Glomerular visceral epithelial cell (primary cell): ENCODE measurements at regions not wholly inside any gene's neighbourhood (a gene's known extent, or its start where the extent isn't known, plus 50 kb on each side); places are given as distances from the start of the nearest gene placed in this dataset.

Experiments
- DNase-seq: peaks from one replicate; pipeline ENCODE4 v3.0.0-alpha.2; 2016; ENCODE audit errors: extremely low spot score

DNA sequence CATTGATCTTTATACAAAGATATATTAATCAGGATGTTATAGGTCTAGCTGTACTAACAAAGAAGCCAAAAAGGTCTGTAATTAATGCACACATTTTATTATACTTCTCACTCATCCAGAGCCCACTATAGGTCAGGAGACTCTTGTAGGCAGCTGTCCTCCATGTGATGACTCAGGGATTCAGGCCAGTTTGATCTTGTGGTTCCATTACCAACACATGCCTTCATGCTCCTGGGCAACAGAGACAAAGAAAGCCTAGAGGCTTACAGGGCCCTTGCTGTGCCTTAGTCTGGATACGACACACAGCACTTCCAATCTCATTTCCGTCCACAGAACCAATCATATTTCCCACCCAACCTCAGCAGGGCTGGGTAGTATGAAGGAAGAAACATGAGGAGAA is 150.3 kb upstream of the NCAM1 start:
- DNase-seq: no peak

DNA sequence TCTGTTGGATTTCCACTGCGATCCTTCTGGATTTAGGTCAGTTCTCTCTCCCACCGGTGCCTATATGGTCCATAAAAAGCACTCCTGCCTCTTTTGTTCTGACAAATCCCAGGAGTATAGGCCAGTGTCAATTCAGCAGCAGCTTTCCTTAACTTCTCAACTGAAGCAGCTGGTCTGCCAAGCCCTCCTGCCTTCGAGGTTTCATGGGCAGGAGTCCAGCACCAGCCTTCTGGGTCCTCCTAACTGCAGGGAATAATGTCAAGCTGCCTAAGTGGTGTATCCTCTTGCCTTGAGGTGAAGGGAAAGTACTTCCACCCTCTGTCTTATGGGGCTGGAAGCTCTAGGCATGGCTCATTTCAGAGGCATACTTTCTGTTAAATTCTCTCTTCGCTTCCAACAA is 149.4 kb upstream of the NCAM1 start:
- no peak for DNase-seq

DNA sequence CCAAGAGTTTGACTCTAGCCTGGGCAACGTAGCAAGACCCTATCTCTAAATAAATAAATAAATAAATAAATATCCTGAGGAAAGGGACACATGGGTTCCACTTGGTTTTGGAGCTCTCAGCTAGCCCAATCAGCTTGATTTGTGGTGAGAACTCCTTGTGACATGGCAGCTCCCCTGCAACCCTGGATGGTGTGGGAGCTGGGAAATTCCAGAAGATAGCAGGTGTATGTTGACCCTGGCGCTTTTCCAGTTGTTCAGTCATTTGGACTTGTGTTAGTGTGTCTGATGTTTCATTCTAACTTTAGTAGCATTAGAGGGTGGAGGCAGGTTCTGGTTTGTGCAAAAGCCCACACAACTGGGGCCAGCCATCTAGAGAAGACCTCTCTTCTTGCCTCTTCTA is 148.5 kb upstream of the NCAM1 start:
- DNase-seq: no peak

DNA sequence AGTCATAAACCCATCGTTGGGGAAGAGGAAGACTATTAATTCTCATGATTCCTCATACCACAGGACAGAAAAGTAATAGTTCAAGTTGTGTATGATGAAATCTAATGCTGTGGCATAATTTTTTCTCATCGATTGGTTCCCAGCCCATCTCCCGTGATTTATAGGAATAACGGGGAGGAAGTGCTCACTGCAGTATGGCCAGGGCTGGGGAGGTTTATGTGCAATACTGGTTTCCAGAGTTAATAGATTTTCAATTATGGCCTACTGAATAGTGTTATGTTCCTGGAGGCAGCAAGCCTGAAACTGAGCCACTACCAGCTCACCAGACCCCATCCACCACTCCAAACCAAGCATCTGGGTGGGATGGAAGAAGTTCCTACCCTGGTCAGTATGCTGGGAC is 147.1 kb upstream of the NCAM1 start:
- DNase-seq: no peak

DNA sequence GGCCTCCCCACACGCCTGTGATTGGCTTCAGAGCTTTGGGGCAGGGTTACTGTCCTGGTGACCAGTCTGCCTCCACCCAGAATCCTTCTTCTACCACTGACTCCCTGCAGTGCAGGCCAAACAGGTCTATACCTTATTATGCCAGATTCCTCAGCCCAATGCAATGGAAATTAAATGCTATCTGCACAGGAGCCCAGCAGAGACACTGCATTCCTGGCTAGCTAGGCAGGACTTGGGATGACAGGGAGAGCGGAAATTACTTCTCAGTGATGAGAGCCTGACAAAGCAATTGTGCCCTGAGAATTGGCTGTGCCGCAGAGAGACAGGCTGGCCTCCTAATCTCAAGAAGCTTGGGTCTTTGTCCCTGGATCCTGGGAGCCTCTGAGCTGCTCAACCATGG is 143.8 kb upstream of the NCAM1 start:
- DNase-seq: no peak

DNA sequence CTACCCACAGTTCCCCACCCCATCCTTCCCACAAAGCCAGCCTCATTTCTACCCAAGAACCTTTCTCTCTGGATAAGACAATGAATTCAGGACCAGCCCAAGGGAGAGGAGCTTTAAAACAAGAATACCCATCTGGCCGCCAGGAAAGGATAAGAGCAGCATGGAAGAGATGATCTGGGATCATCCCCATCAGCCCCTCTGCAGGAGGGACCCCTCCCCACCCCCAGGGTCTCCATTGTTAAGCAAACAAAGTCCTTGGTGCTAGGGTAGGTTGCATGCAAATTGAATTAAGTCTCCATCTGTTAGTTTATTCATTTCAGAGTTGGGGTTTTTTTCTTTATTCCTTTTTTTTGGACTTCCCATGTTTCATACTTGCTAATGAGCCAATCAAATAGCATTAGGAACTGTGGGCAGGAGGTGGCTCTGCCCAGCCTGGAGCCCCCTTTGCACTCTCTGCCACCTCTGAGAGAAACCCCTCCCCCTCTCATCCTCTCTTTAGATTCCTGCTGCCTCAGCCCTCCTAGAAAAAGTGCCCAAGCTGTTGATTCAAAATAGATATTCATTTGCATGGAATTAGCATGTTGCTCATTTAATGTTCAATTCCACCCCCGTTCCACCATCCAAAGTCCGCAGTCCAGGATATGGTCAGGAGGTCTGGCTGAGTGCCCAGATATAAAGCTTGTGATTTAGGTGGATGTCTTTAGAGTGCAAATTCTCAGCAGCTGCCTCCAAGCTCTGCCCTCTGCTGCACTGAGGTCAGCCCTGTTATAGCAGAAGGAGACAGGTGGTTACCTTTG is 138.5 kb upstream of the NCAM1 start:
- no peak for DNase-seq

DNA sequence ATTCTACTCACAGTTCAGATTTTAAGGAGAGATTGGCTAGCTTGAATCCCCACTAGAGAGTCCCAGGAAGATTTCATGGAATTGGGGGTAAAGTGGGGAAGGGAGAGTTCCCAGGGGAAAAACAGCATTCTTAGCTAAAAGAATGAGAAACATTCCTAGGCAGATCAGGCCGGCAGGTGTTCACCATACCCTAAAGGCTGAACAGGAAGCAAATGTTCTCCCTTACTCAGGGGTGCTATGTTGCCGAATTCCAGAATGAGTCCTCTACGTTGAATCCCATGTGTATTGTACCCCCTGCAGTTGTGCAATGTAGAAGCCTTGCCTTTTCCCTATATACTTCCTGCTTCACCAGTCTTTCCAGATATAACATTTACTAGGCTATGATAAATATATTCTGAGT is 135.2 kb upstream of the NCAM1 start:
- no peak for DNase-seq

DNA sequence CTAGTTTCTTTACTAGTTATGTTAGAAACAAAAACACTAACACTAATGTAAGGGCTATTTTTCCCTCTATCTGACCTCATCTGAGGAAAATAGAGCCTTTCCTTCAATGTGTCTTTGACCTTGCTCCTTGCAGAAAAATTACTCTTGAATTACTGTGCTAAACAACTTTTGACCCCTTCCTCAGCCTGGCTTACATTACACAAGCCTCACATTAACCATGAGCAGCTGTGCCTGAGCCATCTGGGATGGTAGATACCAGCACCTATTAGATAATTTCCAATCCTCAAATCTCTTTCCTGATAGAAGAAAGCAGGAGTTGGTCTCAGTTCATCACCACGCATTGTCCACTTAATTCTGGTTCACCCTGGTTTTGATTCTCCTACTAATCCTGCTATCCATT is 134.4 kb upstream of the NCAM1 start:
- DNase-seq: no peak

DNA sequence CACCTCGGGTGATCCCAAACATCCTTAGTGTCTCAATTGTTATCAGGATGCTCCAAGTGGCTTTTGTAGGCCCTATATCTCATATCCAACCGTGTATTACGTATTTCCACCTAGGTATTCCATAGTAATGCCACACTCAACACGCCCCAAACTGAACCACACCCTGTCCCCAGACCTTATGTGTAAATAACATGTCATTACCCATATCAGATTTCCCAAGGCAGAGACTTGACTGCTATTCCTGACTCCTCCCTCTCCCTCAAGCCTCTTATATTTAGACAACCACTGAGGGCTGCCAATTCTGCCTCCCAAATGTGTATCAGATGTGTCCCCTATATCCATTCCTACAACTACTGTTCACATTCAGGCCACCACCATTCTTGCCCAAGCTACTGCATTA is 132.8 kb upstream of the NCAM1 start:
- DNase-seq: no peak

DNA sequence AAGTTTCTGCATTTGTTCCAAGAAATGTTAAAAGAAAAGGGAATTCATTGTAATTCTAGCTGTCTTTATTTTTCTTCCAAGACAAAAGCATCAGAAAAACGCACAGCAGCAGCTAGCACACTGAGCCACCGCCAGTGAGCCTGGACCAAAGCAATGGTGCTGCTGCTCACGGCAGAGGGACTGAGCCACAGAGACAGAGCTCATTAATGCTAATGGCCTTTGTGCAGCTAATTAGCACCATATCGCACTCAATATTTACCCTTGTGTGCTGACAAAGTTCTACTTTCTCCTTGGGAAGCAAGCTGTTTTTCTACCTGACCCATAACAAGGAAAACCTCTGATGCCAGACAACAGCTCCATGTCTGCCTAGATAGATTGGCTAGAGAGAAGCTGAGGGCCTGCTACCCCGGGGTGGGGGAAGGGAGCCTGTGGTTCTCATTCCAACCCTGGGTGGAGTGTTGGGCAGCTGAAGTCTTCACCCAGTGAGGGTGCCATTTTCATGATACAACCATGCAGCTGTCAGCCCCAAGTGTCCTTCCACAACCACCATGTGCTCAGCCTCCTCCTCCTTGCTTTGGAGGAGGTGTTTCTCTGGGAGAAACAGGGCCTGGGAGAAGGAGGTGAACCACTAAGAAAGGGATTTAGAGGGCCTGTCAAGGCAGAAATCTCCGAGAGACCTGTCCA is 131.1 kb upstream of the NCAM1 start:
- DNase-seq: no peak

DNA sequence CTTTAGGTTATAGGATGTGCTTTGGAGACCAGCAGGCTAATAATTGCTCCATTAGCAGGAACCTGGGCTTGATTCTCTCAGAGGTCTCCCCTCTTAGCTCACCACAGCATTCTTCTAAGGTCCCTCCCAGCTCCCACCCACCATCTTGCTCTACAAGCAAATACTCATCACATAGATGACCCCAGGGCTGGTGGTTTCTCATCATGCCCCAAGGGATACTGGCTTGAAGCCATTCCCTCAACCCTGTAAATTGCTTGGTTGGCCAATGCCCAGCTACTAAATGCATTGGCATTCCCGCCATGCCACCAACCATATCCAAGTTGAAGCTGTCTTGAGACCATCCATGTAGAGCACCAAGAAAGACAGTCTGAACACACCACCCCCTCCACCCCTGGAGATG is 130.2 kb upstream of the NCAM1 start:
- no peak for DNase-seq

DNA sequence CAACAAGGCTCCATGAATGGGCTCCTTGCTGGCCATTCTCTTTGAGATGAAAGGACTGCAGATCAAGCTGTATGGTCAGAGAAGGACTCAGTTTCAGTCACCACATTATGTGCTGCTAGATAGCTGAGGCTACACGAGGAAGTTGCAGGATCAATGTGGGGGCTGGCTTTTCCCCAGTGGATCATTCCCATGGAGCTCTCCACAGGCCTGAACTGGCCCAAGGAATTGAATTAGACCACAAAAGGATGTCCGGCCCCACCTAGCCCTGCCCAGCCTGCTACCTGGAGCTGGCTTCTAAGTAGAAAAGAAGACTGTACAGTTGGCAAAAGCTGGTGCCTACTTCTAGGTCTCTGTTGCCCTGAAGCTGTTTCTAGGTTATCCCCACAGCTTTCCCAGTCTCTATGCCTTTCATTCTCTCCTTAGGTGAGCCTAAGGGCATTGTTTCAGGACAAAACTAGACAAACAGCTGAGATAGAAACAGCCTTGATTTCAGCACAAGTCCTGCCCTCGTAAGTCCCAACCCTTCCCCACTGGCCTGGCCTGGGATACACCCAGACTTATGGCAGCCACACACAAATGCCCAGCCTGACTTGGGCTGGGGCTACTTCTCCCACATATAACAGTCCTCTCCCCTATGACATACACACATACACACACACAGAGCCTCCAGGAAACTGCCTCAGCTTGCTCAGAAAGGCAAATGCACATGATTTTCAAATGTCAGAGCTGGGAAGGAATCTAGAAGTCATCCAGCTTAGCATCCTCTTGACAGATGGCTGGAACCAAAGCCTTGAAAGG is 129.1 kb upstream of the NCAM1 start:
- no peak for DNase-seq

DNA sequence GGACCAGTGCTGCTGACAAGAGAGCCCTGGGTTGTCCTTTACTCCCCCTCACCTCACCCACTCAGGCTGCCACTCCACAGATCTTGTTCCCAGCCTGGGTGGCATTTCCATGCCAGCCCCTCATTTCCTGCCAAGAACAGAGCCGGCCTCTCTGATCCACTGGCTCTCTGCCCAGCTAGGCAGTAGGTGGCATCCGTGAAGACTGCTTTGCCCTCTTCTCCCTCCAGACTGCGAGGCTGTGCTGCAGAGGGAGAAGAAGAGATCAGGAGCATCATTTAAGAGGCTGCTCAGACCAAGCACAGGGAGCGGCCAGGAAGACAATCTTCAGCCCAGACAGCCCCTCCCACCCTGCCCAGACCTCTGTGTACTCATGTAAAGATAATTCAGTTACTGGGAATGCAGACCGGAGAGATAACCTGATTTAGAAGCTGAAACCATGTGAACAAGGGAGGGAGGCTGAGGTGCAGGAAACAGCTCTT is 126.9 kb upstream of the NCAM1 start:
- no peak for DNase-seq

DNA sequence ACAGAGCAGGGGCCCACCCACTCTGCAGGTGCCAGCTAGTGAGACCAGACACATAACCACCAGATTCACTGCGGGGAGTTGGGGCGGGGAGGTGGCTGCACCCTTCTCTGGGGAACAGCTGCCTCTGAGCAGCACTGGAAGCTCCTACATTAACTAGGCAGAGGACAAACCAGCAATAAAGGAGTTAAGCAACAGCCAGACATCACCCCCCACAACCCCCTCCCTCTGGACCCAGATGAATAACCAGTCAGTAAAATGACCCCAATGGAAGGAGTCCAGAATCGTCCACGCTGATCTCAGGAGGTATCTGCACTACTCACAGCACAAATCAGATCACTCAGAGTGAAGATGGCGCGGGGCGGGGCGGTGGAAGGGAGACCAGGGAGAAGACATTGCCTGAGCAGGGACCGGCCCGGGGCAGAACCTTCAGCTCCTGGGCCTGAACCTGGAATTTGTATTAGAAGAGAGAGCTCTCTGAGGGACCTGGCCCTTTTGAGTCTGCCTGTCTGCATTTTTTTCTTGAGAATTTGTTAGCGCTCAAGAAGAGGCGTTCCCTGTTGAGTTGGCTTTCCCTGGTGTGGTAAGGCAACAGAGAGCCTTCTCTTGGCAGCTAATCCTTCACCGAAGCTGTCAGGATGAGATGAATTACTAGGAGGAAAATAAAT is 125.5 kb upstream of the NCAM1 start:
- DNase-seq: no peak

DNA sequence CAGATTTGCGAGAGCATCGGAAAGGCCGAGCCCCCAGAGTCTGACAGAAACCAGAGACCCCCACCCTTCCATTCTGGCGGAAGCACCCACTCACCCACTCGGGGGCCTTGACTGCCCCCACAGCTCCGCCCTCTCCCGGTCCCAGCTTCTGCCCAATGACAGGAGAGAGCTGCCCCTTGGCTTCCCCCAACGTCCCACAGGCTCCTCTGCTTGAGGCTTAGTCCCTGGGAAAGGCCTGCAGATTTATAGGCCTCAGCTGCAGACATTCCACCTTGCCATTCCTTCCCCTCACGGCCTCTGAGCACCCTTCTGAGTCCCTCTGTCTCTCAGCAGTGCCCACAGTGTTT is 125.0 kb upstream of the NCAM1 start:
- DNase-seq: no peak

DNA sequence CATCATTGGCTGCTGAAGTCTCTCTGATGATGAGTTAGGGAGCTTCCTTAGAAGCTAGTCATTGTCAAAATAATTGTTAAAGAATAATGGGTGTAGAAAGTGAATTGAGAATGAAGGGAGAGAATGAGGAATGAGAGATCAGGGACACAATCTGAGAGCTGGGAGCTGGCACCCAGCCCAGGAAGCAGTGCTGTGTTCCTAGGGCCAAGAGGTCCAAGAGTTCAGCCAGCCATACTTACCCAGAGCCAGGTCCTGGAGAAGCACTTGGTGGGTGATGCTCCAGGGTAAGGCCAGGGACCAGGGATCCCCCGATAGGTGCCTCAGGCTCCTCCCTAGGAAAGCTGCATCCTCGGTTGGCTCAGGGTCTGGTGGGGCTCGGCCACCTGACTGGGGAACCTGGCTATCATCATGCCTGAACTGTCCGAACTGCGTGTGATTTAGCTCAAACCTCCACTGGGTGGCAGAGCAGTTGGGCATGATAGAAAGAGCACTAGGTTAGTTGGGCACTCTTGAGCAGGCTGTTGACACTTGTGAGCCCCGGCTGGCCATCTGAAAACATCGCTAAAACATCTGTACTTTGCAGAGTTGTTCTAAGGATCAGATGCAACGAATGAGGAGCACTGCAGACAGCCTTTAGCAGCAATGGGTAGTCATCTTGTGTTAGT is 123.9 kb upstream of the NCAM1 start:
- peak; percentile 4 for DNase-seq

DNA sequence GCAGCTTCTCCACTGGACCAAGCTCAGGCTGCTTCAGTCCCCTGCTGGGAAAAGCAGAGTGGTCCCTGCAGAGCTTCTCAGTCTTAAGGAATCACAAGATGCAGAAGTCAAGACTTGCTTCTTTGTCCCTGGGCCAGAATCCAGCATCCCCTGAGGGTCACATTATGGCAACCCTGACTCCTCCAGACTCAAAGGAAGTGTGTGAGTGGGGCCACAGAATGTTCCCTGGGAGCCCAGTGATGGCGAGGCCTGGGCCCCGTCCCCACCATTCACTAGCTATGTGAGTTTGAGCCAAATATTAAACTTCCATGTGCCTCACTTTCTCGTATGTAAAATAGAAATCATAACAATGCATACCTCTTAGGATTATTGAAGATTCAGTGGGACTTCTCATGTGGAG is 122.2 kb upstream of the NCAM1 start:
- no peak for DNase-seq

DNA sequence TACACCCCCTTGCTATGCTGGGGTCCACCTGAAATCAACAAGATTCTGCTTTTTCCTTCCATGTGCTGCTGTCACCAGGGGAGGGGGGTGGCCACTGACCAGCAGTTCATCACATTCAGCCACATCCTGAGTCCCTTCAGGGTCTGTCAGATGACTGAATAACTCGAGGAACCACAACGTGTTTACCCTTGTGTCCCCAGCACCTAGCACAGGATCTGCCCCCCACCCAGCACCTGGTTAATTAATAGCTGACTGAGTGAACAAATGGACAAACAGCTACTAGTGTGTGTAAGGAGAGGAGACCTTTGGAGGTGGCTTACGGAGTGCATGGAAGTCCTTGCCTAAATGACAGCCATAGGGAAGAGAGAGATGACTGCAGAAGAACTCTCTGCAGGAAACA is 119.5 kb upstream of the NCAM1 start:
- DNase-seq: no peak

DNA sequence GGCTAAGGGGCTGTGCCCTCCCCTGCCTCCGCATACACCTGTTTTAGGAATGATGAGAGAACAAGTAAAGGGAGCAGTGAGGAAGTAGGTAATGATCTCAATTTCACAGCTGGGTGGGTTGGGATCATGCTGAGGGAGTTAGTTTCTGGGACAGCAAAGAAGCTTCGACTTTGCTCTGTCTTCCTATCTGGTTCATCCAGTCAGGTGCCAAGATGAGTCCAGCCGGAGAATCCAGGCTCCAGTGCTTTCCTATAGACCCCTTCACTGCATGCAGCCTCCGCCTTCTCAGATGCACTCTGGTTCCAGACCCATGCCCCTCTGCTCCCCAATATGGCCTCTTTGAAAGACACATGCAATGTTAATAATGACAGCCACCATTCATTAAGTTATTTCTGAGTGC is 119.1 kb upstream of the NCAM1 start:
- DNase-seq: no peak

DNA sequence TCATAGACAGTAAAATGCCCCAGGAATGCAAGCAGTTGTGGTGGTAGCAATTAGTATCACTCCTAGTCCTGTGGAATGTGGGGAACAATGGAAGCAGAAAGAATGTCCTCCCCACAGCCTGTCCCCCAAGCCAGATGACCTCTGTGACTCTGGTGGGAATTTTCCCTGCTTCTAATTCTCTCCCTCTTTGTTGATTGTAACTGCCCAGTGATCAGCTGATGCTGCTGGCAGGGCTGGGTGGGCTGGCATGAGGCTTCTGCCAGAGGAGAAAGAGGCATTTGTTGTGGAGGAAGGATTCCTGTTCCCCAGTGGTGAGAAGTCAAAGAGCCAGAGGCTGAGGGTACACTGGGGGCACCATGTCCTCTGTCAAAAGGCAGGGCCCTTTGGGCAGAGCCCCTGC is 116.7 kb upstream of the NCAM1 start:
- no peak for DNase-seq

DNA sequence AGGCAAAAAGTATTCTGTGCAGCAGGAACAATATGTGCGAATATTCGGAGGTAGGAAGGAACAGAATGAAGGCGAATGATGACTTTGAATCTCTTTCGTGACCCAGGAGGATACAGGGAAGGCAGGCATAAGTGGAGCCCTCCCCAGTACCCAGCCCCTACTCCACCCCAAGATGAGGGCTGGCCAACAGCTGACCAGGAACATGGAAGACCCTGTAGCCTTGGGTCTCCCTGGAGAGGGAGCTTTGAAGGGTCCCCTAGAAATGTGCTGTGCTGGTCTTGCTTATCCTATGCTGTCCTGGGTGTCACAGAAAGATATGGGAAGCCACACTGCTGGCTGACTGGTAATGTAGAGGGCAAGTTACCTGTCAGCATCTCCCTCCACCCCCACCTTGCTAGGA is 113.7 kb upstream of the NCAM1 start:
- DNase-seq: no peak
